ENCODE measurements at regions not wholly inside any gene's neighbourhood (a gene's known extent, or its start where the extent isn't known, plus 50 kb on each side); places are given as distances from the start of the nearest gene placed in this dataset.
"Not testable (repeated sequence)": the region's sequence is repeated elsewhere in the genome, so short reads cannot be mapped to it uniquely, and the experiment has no call there.

DNA sequence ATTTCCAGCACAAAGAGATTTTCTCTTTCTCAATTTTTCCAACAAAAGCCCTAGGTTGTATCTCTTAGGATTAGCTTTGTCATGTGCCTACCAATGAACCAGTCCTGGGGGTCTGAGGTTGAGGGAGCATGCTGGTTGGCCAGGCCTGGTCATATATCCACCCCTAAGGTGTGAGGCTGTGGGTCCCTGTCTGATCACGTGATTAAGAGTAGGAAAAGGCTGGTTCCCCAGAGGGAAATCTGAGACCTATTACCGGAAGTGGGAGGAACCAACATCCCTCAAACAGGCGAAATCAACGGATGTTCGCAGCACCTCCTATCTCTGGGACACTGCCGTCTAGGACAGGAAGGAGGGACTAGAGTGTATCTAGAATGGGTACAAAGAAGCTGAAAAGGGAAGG lies 185.7 kb upstream of the IRX5 start:
- Mint-ChIP-seq H3K27me3 (ENCODE audit: low read depth) (peaks cover 22% of the 10 kb centered on the region), H3K4me3 (no peak overlapping the region), H3K36me3 (ENCODE audit: low read depth) (no peaks in the 10 kb centered on the region), H3K27ac (ENCODE audit: unreplicated experiment) (no peak overlapping the region), H3K9me3 (peaks cover 2% of the 10 kb centered on the region), H3K4me1 (no peaks in the 10 kb centered on the region)
- TF ChIP-seq, protein P1, sequence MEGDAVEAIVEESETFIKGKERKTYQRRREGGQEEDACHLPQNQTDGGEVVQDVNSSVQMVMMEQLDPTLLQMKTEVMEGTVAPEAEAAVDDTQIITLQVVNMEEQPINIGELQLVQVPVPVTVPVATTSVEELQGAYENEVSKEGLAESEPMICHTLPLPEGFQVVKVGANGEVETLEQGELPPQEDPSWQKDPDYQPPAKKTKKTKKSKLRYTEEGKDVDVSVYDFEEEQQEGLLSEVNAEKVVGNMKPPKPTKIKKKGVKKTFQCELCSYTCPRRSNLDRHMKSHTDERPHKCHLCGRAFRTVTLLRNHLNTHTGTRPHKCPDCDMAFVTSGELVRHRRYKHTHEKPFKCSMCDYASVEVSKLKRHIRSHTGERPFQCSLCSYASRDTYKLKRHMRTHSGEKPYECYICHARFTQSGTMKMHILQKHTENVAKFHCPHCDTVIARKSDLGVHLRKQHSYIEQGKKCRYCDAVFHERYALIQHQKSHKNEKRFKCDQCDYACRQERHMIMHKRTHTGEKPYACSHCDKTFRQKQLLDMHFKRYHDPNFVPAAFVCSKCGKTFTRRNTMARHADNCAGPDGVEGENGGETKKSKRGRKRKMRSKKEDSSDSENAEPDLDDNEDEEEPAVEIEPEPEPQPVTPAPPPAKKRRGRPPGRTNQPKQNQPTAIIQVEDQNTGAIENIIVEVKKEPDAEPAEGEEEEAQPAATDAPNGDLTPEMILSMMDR (conservative IDR thresholded peaks at IDR 0.05), result no peak
- no peak for DNase-seq (ENCODE audit: low read depth, low spot score)

DNA sequence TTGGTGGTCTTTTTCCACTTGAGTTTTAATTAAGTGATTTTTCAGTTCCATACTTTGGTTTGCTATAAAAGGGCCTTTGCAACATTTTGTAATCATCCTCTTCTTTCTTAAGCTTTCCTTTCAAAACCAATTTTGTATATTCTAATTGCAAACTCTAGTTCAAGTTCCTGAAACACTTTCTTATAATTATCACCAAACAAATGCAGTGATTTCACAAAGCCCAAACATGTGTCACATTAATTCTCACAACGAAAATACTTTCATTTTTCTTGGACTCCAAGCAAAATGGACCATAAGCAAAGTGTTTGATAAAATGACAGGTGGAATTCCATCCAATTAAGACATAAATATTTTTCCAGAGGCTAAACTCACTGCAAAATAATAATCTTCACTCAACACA lies 188.2 kb upstream of the IRX5 start:
- H3K36me3 Mint-ChIP-seq (ENCODE audit: low read depth), result no peaks in the 10 kb centered on the region
- H3K27me3 Mint-ChIP-seq (ENCODE audit: low read depth), result peaks cover 8% of the 10 kb centered on the region
- H3K9me3 Mint-ChIP-seq, result peaks cover 2% of the 10 kb centered on the region
- TF ChIP-seq, protein P1 (conservative IDR thresholded peaks at IDR 0.05), result no peak
- no peak overlapping the region for H3K27ac Mint-ChIP-seq (ENCODE audit: unreplicated experiment)
- H3K4me3 Mint-ChIP-seq, result no peak overlapping the region
- H3K4me1 Mint-ChIP-seq, result no peaks in the 10 kb centered on the region
- DNase-seq (ENCODE audit: low read depth, low spot score), result no peak

GRCh38 chr16:54739381-54739780 lies 191.3 kb upstream of the IRX5 start:
- no peak overlapping the region for H3K27ac Mint-ChIP-seq (ENCODE audit: unreplicated experiment)
- no peak for DNase-seq (ENCODE audit: low read depth, low spot score)
- peaks cover 8% of the 10 kb centered on the region for H3K27me3 Mint-ChIP-seq (ENCODE audit: low read depth)
- no peaks in the 10 kb centered on the region for H3K36me3 Mint-ChIP-seq (ENCODE audit: low read depth)
- TF ChIP-seq, protein P1 (conservative IDR thresholded peaks at IDR 0.05), result no peak
- H3K9me3 Mint-ChIP-seq, result peaks cover 2% of the 10 kb centered on the region
- H3K4me3 Mint-ChIP-seq, result no peak overlapping the region
- no peaks in the 10 kb centered on the region for H3K4me1 Mint-ChIP-seq

DNA sequence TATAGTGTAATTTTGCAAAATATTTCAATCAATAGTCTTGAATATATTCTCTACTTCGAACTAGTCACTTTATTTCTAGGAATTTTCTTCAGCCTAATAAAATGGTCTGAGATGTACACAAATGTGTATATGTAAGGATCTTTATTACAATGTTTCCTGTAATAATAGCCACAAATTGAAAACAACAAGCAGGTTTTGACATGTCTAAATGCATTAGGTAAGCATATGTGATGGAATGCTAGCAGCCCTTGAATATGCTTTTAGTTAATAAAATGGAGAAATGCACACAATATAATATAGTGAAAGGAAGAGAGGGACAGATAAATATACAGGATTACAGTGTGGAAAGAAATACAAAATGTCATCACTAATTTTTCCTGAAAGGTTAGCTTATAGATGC lies 196.5 kb upstream of the IRX5 start:
- no peaks in the 10 kb centered on the region for H3K27me3 Mint-ChIP-seq (ENCODE audit: low read depth)
- H3K4me3 Mint-ChIP-seq, result no peak overlapping the region
- DNase-seq (ENCODE audit: low read depth, low spot score), result no peak
- no peak overlapping the region for H3K27ac Mint-ChIP-seq (ENCODE audit: unreplicated experiment)
- no peaks in the 10 kb centered on the region for H3K36me3 Mint-ChIP-seq (ENCODE audit: low read depth)
- H3K4me1 Mint-ChIP-seq, result no peaks in the 10 kb centered on the region
- H3K9me3 Mint-ChIP-seq, result no peaks in the 10 kb centered on the region
- TF ChIP-seq, protein P1 (conservative IDR thresholded peaks at IDR 0.05), result no peak

GRCh38 chr16:54727696-54728095 lies 203.0 kb upstream of the IRX5 start:
- not testable (repeated sequence) for H3K9me3 Mint-ChIP-seq; H3K4me3 Mint-ChIP-seq; H3K4me1 Mint-ChIP-seq; H3K27ac Mint-ChIP-seq (ENCODE audit: unreplicated experiment); H3K27me3 Mint-ChIP-seq (ENCODE audit: low read depth); DNase-seq (ENCODE audit: low read depth, low spot score); H3K36me3 Mint-ChIP-seq (ENCODE audit: low read depth)

GRCh38 chr16:54724346-54724925 lies 206.2 kb upstream of the IRX5 start:
- H3K36me3 Mint-ChIP-seq (ENCODE audit: low read depth), result no peaks in the 10 kb centered on the region
- peaks cover 5% of the 10 kb centered on the region for H3K9me3 Mint-ChIP-seq
- no peak overlapping the region for H3K4me3 Mint-ChIP-seq
- TF ChIP-seq, protein P1 (conservative IDR thresholded peaks at IDR 0.05), result no peak
- H3K27me3 Mint-ChIP-seq (ENCODE audit: low read depth), result no peaks in the 10 kb centered on the region
- no peak overlapping the region for H3K27ac Mint-ChIP-seq (ENCODE audit: unreplicated experiment)
- no peaks in the 10 kb centered on the region for H3K4me1 Mint-ChIP-seq
- no peak for DNase-seq (ENCODE audit: low read depth, low spot score)

Measured in neural crest cell (in vitro differentiated cells).